Pancreas (tissue), 10 donors: ENCODE measurements at regions not wholly inside any gene's neighbourhood (a gene's known extent, or its start where the extent isn't known, plus 50 kb on each side); places are given as distances from the start of the nearest gene placed in this dataset.
"Not testable (repeated sequence)": the region's sequence is repeated elsewhere in the genome, so short reads cannot be mapped to it uniquely, and the experiment has no call there.

Source experiments
- ATAC-seq, 4 donors: fragments of 200-7000 bp; cut with Tn5 transposase; one replicate each; pipeline versions ENCODE4 v1.8.0 to v1.9.1; 2020; ENCODE audit warnings: mild to moderate bottlenecking in 4 of 4, moderate library complexity in 4 of 4
- DNase-seq, 6 donors: peaks; one replicate each; pipeline ENCODE4 v3.0.0-alpha.2; 2020
- FAIRE-seq: peaks from 2 replicates; lab custom pipeline; 2012; peaks lifted over from hg19 to GRCh38; lab: Jason Lieb, UNC
- H3K27ac ChIP-seq, 4 donors: fragments of 200-600 bp; sonication (generic); 1 replicate in 3 of 4; 2 replicates in 1 of 4; pipeline versions ENCODE4 v1.5.0 to v1.8.0; 2020
- H3K27me3 ChIP-seq, 4 donors: fragments of 200-600 bp; one replicate each; pipeline ENCODE4 v1.8.0; 2021
- H3K36me3 ChIP-seq, 3 donors: fragments of 200-600 bp; sonication (generic) in 1 of 3; one replicate each; pipeline versions ENCODE4 v1.5.0 to v1.8.0; 2020 to 2021
- H3K4me1 ChIP-seq, 3 donors: fragments of 200-600 bp; one replicate each; pipeline ENCODE4 v1.8.0; 2021
- H3K4me3 ChIP-seq, 4 donors: fragments of 200-600 bp; sonication (generic) in 2 of 4; one replicate each; pipeline versions ENCODE4 v1.5.0 to v1.8.0; 2020 to 2021
- H3K9me3 ChIP-seq, 4 donors: fragments of 200-600 bp; one replicate each; pipeline ENCODE4 v1.8.0; 2021
- WGBS, 2 donors: extraction: QIAGEN DNeasy Blood & Tissue Kit; methylation state at CpG; one replicate each; pipeline ENCODE4 v1.1.7; 2013; 5-methylcytosine and 5-hydroxymethylcytosine counted together
- intact Hi-C, 3 donors: fragments of 100-400 bp; cut with DNase I; formaldehyde crosslinking; loops; one replicate each; pipeline versions ENCODE4 v1.11.1 to v1.14.2; 2022
- TF ChIP-seq, protein P1 (sequence below), 4 donors: fragments of 200-600 bp; sonication (generic) in 3 of 4; IDR thresholded peaks; one replicate each; pipeline versions ENCODE4 v1.5.0 to v1.8.0; 2021; ENCODE audit warnings: antibody characterized with exemption in 4 of 4
- donor health status: healthy with polysubstance abuse.
- donor health status: DM: no; HTN: no; CAD: no; lungs with moderate emphysema.
- donor health status: DM: no; HTN: no; CAD: no.
- donor health status: control.
- donor health status: control.
- donor health status: Bipolar disorder and iron deficiency.
- donor health status: DM: yes; HTN: yes; CAD: no.
- donor health status: DM: no; HTN: no; CAD: no.
- donor health status: DM: no; HTN: no; CAD: no.
- donor health status: DM: yes; HTN: yes; CAD: no.

DNA sequence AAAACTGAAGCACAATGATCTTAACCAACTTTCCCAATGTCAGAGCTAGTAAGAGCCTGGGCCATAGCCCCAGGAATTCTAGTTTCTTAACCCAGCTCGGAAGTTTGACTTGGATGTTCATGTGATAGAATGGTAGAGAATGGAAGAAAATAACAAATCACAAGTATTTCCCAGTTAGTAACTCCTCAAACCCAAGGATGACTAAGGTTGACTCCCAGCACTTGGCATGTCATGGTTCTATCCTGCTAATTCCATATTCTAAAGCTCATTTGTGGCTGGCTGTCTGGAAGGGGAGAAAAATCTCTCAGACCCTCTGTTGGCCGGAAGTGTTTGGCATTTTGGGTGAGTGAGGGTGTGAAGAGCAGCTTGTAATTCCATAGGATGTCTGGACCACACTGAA, 248.7 kb downstream of the RFPL4B start:
- no peaks in the 10 kb centered on the region for H3K9me3 ChIP-seq
- FAIRE-seq (no peak), ATAC-seq (no peak), DNase-seq (no peak)
- no peaks in the 10 kb centered on the region for H3K4me1 ChIP-seq
- H3K4me3 ChIP-seq: no peak overlapping the region
- intact Hi-C loops: no loop called here
- TF ChIP-seq, protein P1, sequence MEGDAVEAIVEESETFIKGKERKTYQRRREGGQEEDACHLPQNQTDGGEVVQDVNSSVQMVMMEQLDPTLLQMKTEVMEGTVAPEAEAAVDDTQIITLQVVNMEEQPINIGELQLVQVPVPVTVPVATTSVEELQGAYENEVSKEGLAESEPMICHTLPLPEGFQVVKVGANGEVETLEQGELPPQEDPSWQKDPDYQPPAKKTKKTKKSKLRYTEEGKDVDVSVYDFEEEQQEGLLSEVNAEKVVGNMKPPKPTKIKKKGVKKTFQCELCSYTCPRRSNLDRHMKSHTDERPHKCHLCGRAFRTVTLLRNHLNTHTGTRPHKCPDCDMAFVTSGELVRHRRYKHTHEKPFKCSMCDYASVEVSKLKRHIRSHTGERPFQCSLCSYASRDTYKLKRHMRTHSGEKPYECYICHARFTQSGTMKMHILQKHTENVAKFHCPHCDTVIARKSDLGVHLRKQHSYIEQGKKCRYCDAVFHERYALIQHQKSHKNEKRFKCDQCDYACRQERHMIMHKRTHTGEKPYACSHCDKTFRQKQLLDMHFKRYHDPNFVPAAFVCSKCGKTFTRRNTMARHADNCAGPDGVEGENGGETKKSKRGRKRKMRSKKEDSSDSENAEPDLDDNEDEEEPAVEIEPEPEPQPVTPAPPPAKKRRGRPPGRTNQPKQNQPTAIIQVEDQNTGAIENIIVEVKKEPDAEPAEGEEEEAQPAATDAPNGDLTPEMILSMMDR (IDR thresholded peaks at IDR 0.05): no peak
- no peaks in the 10 kb centered on the region for H3K36me3 ChIP-seq
- 69 to 88% methylated on average over 2 of the region's 2 CpGs for WGBS, 2 donors
- no peak overlapping the region for H3K27ac ChIP-seq
- no peaks in the 10 kb centered on the region for H3K27me3 ChIP-seq

DNA sequence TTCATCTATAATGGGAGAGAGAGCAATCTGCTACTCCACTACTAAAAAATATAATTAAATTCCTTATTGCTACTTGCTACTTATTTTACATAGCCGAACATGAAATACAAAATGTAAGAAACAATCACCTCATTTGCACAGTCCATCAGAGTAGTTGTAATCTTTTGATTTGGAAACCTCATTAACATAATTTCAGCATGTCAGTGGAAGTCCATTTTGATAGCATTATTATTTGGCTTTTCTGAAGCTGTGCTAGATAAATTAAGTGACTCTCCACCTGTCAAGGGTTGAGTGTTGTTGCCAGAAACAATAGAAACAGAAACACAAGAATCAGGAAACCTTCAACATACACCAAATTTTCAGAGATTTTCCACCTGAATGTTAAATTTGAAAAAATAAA, 250.0 kb downstream of the RFPL4B start:
- intact Hi-C loops: no loop called here
- no peak for DNase-seq
- TF ChIP-seq, protein P1 (IDR thresholded peaks at IDR 0.05): no peak
- H3K9me3 ChIP-seq: no peaks in the 10 kb centered on the region
- H3K36me3 ChIP-seq: no peaks in the 10 kb centered on the region
- 77 to 93% methylated on average over 1 of the region's 1 CpG for WGBS, 2 donors
- no peak for FAIRE-seq
- H3K4me3 ChIP-seq: no peak overlapping the region
- no peaks in the 10 kb centered on the region for H3K4me1 ChIP-seq
- H3K27me3 ChIP-seq: no peaks in the 10 kb centered on the region
- H3K27ac ChIP-seq: no peak overlapping the region
- no peak for ATAC-seq

DNA sequence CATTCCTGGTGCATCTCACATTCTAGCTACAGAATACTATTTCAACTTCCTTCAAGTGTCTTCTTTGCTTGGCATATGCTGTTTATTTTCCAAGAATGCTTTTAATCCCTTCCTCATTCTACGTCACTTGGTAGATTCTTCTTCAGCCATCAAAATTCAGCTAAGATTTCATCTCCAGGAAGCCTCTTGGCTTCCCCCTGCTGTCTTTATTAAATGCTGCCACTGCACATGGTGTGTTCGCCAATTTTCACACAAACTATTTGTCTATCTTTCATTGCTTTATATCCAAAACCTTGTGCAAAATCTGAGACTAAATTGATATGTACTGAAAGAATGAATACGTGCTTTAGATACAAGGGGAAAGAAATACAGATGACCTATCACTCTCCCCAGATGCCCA, 253.0 kb downstream of the RFPL4B start:
- 66 to 81% methylated on average over 3 of the region's 3 CpGs for WGBS, 2 donors
- intact Hi-C loops: no loop called here
- ATAC-seq (no peak), DNase-seq (no peak), FAIRE-seq (no peak)
- H3K27ac ChIP-seq: no peak overlapping the region
- no peaks in the 10 kb centered on the region for H3K4me1 ChIP-seq
- no peak overlapping the region for H3K4me3 ChIP-seq
- TF ChIP-seq, protein P1 (IDR thresholded peaks at IDR 0.05): no peak
- H3K9me3 ChIP-seq: no peaks in the 10 kb centered on the region
- no peaks in the 10 kb centered on the region for H3K36me3 ChIP-seq
- no peaks in the 10 kb centered on the region for H3K27me3 ChIP-seq

DNA sequence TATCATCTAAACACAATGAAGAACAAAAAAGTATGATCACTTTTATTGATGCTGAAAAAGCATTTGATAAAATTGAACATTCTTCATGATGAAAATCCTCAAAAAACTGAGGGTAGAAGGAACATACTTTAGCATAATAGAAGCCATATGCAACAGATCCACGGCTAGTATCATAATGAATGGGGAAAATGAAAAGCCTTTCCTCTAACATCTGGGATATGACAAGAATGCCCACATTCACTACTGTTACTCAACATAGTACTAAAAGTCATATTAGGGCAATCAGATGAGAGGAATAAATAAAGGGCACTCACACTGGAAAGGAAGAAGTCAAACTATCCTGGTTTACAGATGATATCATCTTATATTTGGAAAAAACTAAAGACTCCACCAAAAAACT, 256.6 kb downstream of the RFPL4B start:
- peaks cover 0 to 2% (median 0%) of the 10 kb centered on the region in 4 donors for H3K9me3 ChIP-seq
- DNase-seq (no peak), ATAC-seq (no peak), FAIRE-seq (no peak)
- no peak overlapping the region for H3K4me3 ChIP-seq
- WGBS, 2 donors: 76 to 93% methylated on average over 1 of the region's 1 CpG
- no peaks in the 10 kb centered on the region for H3K27me3 ChIP-seq
- H3K27ac ChIP-seq: no peak overlapping the region
- H3K36me3 ChIP-seq: no peaks in the 10 kb centered on the region
- TF ChIP-seq, protein P1 (IDR thresholded peaks at IDR 0.05): no peak
- intact Hi-C loops: no loop called here
- H3K4me1 ChIP-seq: no peaks in the 10 kb centered on the region

DNA sequence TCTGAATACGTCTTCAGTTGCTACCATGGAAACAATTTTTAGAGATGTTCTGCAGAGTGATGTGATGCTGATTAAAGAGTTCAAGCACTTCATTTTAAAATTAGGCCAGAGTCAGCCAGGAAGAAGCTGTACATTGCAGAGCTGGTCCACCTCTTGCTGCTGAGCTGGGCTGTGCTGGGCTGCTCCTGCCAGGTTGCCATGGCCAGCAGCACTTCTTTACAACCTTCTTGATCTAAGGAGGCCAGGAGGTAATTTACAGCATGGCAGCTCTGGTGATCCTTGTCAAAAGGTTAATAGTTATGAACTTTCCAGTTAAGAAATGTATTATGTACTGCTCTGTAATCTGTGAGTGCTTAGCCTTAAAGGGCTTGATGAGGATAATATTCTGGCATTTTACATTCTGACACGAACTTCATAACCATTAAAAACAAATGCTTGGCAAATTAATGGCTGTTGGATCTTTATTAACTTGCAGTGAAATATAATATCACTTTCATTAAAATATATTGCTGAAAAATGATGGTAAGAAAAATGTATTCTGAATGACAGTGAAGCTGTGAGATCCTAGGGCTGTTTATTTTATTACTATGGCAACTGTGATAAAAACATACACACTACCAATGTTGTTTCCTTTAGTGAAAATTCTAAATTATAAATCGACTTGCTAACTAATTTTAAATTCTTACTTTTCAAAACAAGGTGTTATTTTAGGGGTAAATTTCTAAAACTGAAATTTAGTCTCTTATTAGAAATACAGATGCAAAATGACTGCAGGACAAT, 259.7 kb downstream of the RFPL4B start:
- Histone ChIP-seq H3K4me3 (no peak overlapping the region), H3K4me1 (no peaks in the 10 kb centered on the region), H3K9me3 (peaks cover 0 to 4% (median 0%) of the 10 kb centered on the region in 4 donors), H3K27me3 (no peaks in the 10 kb centered on the region), H3K36me3 (no peaks in the 10 kb centered on the region), H3K27ac (no peak overlapping the region)
- intact Hi-C loops: no loop called here
- TF ChIP-seq, protein P1 (IDR thresholded peaks at IDR 0.05): no peak
- no peak for FAIRE-seq
- WGBS, 2 donors: 39 to 43% methylated on average over 3 of the region's 3 CpGs
- DNase-seq: no peak
- ATAC-seq: no peak

DNA sequence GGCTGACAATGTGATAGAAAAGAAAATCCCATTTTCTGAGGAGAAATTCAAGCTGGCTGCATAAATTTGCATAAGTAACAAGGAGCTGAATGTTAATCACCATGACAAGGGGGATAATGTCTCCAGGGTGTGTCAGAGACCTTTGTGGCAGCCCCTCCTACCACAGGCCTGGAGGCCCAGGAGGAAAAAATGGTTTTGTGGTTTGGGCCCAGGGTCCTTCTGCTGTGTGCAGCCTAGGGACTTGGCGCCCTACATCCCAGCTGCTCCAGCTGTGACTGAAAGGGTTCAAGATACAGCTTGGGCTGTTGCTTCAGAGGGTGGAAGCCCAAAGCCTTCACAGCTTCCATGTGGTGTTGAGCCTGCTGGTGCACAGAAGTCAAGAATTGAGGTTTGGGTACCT, 261.8 kb downstream of the RFPL4B start:
- H3K4me3 ChIP-seq, H3K9me3 ChIP-seq, DNase-seq, FAIRE-seq, H3K4me1 ChIP-seq, intact Hi-C loops, H3K27ac ChIP-seq, ATAC-seq, H3K36me3 ChIP-seq, H3K27me3 ChIP-seq: not testable (repeated sequence)
- WGBS, 2 donors: 85 to 92% methylated on average over 1 of the region's 1 CpG
